ENCODE measurements at regions not wholly inside any gene's neighbourhood (a gene's known extent, or its start where the extent isn't known, plus 50 kb on each side); places are given as distances from the start of the nearest gene placed in this dataset.

DNA sequence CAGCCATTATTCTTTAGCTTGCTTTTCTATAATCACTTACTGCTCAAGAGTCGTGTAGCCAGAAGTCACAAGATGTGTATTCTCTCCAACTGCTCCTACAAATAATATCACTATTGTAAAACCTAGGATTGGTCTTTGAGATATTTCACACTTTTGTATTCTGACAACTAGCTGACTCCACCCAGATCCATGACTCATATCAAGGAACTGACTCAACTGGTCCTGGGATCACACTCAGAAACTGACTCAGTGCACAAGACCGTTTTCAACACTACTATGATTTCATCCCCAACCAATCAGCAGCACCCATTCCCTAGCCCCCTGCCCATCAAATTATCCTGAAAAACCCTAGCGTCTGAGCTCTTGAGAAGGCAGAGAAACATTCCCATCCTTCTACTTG, 56.5 kb upstream of the ORC5 start:
- Histone ChIP-seq H4K5ac (ENCODE audit: insufficient read length, low read depth, low read length) (no peak overlapping the region), H2BK15ac (ENCODE audit: low read depth, low read length) (no peak overlapping the region), H3K56ac (ENCODE audit: insufficient read length, low read depth, low read length) (no peak overlapping the region), H4K8ac (replicated peaks; ENCODE audit: insufficient read length, low read depth, low read length) (no peak overlapping the region), H3T11ph (ENCODE audit: low read length) (no peak overlapping the region), H3K27me3 (ENCODE audit: insufficient read depth, low read length) (no peaks in the 10 kb centered on the region), H3K18ac (ENCODE audit: insufficient read length, low read depth, low read length) (no peak overlapping the region), H4K91ac (ENCODE audit: insufficient read length, low read depth, low read length) (no peak overlapping the region), H3K9me3 (ENCODE audit: control insufficient read depth, low read depth, low read length) (peaks cover 8% of the 10 kb centered on the region), H2BK120ac (ENCODE audit: low read depth, low read length, poor library complexity, severe bottlenecking) (no peak overlapping the region), H2BK5ac (ENCODE audit: insufficient read length, low read length) (no peak overlapping the region), H4K20me1 (ENCODE audit: control insufficient read depth, insufficient read depth, insufficient read length) (no peaks in the 10 kb centered on the region), H3K9ac (ENCODE audit: extremely low read depth, insufficient read length, low read length) (no peak overlapping the region), H3K14ac (ENCODE audit: insufficient read depth, low read length) (no peak overlapping the region), H2BK20ac (ENCODE audit: low read depth, low read length, poor library complexity, severe bottlenecking) (no peak overlapping the region), H3K4me1 (ENCODE audit: insufficient read depth, low read length) (no peaks in the 10 kb centered on the region), H2BK12ac (ENCODE audit: insufficient read length, low read depth, low read length) (no peak overlapping the region), H3K4me2 (ENCODE audit: insufficient read depth, insufficient read length, low read length) (no peak overlapping the region), H3K4ac (ENCODE audit: low read depth, low read length) (no peak overlapping the region), H3K23ac (ENCODE audit: insufficient read length, low read depth, low read length) (no peak overlapping the region), H3K23me2 (ENCODE audit: insufficient read length, low read depth, low read length, poor library complexity, severe bottlenecking) (no peaks in the 10 kb centered on the region), H3K79me2 (ENCODE audit: insufficient read depth, low read length) (no peaks in the 10 kb centered on the region), H3K79me1 (ENCODE audit: insufficient read depth, low read depth, low read length, poor library complexity, severe bottlenecking) (no peaks in the 10 kb centered on the region), H3K27ac (ENCODE audit: insufficient read length, low read depth, low read length) (no peak overlapping the region), H2AFZ (ENCODE audit: low read length) (no peak overlapping the region), H2AK5ac (ENCODE audit: insufficient read length, low read length) (no peak overlapping the region)
- DNase-seq, result no peak
- Mint-ChIP-seq H3K4me1 (no peaks in the 10 kb centered on the region), H3K4me3 (no peak overlapping the region), H3K9me3 (peaks cover 33 to 38% of the 10 kb centered on the region in 2 experiments), H3K27ac (no peak overlapping the region; a peak in 1 of 7 replicates), H3K27me3 (ENCODE audit: low read depth) (no peaks in the 10 kb centered on the region; the same call in none of the 2 replicates), H3K36me3 (ENCODE audit: insufficient read depth in 1 of 3, low read depth in 3 of 3) (peaks cover 0 to 8% (median 0%) of the 10 kb centered on the region in 3 experiments; a peak in 3 of 7 replicates)
- no CpG with 5 or more reads among the region's 3 CpGs for WGBS (ENCODE audit: extremely low coverage, insufficient read length, low lambda C conversion rate)
- TF ChIP-seq, protein P1, sequence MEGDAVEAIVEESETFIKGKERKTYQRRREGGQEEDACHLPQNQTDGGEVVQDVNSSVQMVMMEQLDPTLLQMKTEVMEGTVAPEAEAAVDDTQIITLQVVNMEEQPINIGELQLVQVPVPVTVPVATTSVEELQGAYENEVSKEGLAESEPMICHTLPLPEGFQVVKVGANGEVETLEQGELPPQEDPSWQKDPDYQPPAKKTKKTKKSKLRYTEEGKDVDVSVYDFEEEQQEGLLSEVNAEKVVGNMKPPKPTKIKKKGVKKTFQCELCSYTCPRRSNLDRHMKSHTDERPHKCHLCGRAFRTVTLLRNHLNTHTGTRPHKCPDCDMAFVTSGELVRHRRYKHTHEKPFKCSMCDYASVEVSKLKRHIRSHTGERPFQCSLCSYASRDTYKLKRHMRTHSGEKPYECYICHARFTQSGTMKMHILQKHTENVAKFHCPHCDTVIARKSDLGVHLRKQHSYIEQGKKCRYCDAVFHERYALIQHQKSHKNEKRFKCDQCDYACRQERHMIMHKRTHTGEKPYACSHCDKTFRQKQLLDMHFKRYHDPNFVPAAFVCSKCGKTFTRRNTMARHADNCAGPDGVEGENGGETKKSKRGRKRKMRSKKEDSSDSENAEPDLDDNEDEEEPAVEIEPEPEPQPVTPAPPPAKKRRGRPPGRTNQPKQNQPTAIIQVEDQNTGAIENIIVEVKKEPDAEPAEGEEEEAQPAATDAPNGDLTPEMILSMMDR (conservative IDR thresholded peaks at IDR 0.05), result no peak
